Tibial artery (tissue), 4 donors: ENCODE measurements at regions not wholly inside any gene's neighbourhood (a gene's known extent, or its start where the extent isn't known, plus 50 kb on each side); places are given as distances from the start of the nearest gene placed in this dataset.

Experiments
- DNase-seq, 2 donors: peaks; one replicate each; pipeline ENCODE4 v3.0.0-alpha.2; 2019
- H3K27ac ChIP-seq, 2 donors: fragments of 200-600 bp; sonication (generic) in 1 of 2; 1 replicate in 1 of 2; 2 replicates in 1 of 2; pipeline ENCODE4 v1.5.1; 2018 to 2019; ENCODE audit warnings: mild to moderate bottlenecking in 1 of 2
- H3K27me3 ChIP-seq, 2 donors: fragments of 200-600 bp; sonication (generic) in 1 of 2; one replicate each; pipeline versions ENCODE4 v1.5.1 to v1.6.0; 2016 to 2019
- H3K36me3 ChIP-seq, 3 donors: fragments of 200-600 bp; sonication (generic) in 2 of 3; one replicate each; pipeline ENCODE4 v1.5.1; 2016 to 2019; ENCODE audit warnings: mild to moderate bottlenecking in 2 of 3
- H3K4me1 ChIP-seq, 4 donors: fragments of 200-600 bp; sonication (generic) in 2 of 4; 1 replicate in 3 of 4; 2 replicates in 1 of 4; pipeline ENCODE4 v1.5.1; 2016 to 2019
- H3K4me3 ChIP-seq, 2 donors: fragments of 200-600 bp; sonication (generic) in 1 of 2; 1 replicate in 1 of 2; 2 replicates in 1 of 2; pipeline ENCODE4 v1.5.1; 2018 to 2019; ENCODE audit warnings: mild to moderate bottlenecking in 2 of 2
- H3K9me3 ChIP-seq, 3 donors: fragments of 200-600 bp; sonication (generic) in 1 of 3; one replicate each; pipeline ENCODE4 v1.5.1; 2016 to 2019
- intact Hi-C: fragments of 100-400 bp; cut with DNase I; formaldehyde crosslinking; loops from one replicate; pipeline ENCODE4 v1.15.0; 2023; ENCODE audit warnings: low total_unique reads
- TF ChIP-seq, protein P1 (sequence below), 2 experiments: fragments of 200-600 bp in 1 of 2; fragments of 450-650 bp in 1 of 2; IDR thresholded peaks; one replicate each; pipeline ENCODE4 v1.5.1; 2017 to 2019; ENCODE audit warnings: antibody characterized with exemption in 2 of 2, mild to moderate bottlenecking in 1 of 2, moderate library complexity in 1 of 2

DNA sequence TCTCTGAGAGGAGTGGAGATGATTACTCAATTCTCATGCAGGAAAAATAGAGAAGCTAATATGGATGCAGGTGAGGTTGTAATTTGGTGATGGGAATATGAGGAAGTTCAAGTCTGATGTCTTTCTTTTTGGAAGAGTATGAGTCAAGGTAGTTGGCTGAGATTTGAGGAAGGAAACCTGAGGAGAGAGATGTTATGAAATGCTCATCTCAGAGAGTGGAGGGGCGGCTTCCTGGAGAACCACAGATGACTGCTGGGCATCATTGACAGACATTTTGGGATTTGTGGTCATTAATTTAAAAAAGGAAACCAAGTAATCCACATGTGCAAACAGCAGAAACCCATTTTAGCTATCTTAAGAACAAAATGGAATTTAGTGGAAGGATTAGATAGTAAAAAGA lies 72.5 kb upstream of the UST start:
- Histone ChIP-seq H3K4me1 (no peaks in the 10 kb centered on the region), H3K9me3 (peaks cover 4 to 26% (median 8%) of the 10 kb centered on the region in 3 donors), H3K27ac (no peak overlapping the region), H3K27me3 (no peaks in the 10 kb centered on the region), H3K4me3 (no peak overlapping the region), H3K36me3 (no peaks in the 10 kb centered on the region)
- TF ChIP-seq, protein P1, sequence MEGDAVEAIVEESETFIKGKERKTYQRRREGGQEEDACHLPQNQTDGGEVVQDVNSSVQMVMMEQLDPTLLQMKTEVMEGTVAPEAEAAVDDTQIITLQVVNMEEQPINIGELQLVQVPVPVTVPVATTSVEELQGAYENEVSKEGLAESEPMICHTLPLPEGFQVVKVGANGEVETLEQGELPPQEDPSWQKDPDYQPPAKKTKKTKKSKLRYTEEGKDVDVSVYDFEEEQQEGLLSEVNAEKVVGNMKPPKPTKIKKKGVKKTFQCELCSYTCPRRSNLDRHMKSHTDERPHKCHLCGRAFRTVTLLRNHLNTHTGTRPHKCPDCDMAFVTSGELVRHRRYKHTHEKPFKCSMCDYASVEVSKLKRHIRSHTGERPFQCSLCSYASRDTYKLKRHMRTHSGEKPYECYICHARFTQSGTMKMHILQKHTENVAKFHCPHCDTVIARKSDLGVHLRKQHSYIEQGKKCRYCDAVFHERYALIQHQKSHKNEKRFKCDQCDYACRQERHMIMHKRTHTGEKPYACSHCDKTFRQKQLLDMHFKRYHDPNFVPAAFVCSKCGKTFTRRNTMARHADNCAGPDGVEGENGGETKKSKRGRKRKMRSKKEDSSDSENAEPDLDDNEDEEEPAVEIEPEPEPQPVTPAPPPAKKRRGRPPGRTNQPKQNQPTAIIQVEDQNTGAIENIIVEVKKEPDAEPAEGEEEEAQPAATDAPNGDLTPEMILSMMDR (IDR thresholded peaks at IDR 0.05) = no peak
- DNase-seq = no peak
- intact Hi-C loops = no loop called here

DNA sequence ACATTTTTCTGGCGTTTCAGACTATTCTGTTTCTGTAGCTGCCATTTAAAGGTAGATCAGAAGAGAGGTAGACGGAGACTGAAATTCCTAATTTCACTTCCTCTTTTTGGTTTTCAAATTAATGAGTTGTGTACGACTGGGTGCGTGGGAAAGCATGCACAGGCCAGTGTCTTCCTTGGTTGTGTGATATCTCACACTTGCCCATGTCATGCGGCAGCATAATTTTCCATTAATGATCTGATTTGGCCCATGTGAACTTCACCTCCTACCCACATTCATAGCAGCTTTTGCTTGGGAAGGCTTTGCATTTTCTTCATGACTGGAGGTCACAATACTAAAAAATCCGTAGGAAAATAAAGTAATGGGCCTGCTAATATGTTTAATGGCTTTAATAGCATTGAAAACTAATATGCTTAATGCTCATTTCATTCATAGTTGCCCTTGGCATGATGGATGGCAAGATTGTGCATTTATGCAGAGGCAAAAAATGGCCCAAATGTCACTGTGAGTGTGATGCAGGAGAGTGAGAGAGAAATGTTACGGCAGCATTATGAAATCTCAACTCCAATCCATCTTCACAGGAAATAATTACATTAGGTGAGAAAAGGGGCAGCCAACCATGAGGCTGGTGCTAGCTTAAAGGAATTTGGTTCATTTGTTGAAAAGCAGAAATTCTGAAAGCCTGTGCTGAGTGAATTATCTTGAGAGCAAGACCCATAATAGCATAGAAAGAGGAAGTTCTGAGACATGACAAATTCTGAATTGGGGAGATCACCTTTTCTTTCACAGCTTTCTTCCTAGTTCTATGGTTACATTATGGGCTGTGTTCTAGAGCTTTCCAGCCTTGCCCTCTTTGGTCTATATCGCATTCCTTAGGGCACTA lies 69.0 kb upstream of the UST start:
- Histone ChIP-seq H3K27me3 (no peaks in the 10 kb centered on the region), H3K36me3 (no peaks in the 10 kb centered on the region), H3K4me3 (no peak overlapping the region), H3K27ac (no peak overlapping the region), H3K9me3 (peaks cover 0 to under 1% (median 0%) of the 10 kb centered on the region in 3 donors), H3K4me1 (no peaks in the 10 kb centered on the region)
- TF ChIP-seq, protein P1 (IDR thresholded peaks at IDR 0.05) = no peak
- no peak for DNase-seq
- intact Hi-C loops = no loop called here

DNA sequence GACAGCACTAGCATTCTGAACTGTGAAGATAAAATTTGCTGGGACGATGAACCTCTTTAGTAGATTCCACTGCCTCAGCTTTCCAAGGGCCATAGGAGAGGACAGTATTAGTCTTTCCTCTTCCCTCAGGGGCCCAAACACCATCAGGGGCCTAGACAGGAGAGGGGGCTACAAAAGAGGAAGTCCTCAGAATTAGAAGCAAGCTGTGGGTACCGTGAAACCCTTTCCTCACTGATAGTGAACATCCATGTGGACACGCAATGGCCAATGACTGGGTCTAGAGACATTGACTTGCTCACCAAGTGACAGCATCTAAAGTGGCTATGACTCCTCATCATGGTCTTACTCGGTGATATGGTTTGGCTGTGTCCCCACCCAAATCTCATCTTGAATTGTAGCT lies 68.1 kb upstream of the UST start:
- Histone ChIP-seq H3K27ac (no peak overlapping the region), H3K4me1 (no peaks in the 10 kb centered on the region), H3K4me3 (no peak overlapping the region), H3K36me3 (no peaks in the 10 kb centered on the region), H3K9me3 (no peaks in the 10 kb centered on the region), H3K27me3 (no peaks in the 10 kb centered on the region)
- no peak for DNase-seq
- TF ChIP-seq, protein P1 (IDR thresholded peaks at IDR 0.05) = no peak
- intact Hi-C loops = no loop called here

DNA sequence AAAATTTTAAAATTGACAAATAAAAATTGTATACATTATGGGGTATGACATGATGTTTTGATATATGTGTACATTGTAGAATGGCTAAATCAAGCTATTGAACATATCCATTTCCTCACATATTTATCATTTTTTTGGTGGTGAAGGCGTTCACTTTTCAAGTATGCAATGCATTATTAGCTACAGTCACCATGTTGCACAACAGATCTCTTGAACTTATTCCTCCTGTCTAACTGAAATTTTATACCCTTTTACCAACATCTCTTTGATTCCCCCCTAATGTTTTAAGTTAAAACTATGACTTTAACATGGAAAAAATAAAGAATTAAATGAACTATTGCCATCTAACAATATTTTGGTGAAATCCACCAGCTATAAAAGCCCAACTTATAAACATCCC lies 65.2 kb upstream of the UST start:
- Histone ChIP-seq H3K4me3 (no peak overlapping the region), H3K9me3 (no peaks in the 10 kb centered on the region), H3K36me3 (no peaks in the 10 kb centered on the region), H3K27ac (no peak overlapping the region), H3K27me3 (no peaks in the 10 kb centered on the region), H3K4me1 (no peaks in the 10 kb centered on the region)
- intact Hi-C loops = no loop called here
- TF ChIP-seq, protein P1 (IDR thresholded peaks at IDR 0.05) = no peak
- DNase-seq = no peak

DNA sequence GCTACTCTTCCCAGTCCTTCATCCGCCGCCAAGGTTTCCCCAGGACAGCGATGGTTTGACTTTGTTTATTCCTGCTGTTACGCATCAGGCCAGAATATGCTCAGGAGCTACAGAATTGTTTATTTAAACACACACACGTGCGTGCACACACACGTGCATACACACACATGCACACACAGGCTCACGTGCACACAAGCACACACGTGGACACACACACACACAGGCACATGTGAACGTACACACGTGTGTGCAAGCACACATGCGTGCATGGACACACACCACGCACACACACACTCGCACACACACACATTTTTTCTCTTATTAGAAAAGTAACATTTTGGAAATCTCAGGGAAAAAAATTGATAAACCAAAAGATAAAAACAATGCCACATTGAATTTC lies 64.6 kb upstream of the UST start:
- intact Hi-C loops = no loop called here
- no peak overlapping the region for H3K4me3 ChIP-seq
- no peak overlapping the region for H3K27ac ChIP-seq
- H3K9me3 ChIP-seq = no peaks in the 10 kb centered on the region
- TF ChIP-seq, protein P1 (IDR thresholded peaks at IDR 0.05) = no peak
- H3K4me1 ChIP-seq = no peaks in the 10 kb centered on the region
- no peak for DNase-seq
- no peaks in the 10 kb centered on the region for H3K27me3 ChIP-seq
- no peaks in the 10 kb centered on the region for H3K36me3 ChIP-seq
